GM23338 (cell line): ENCODE measurements at regions not wholly inside any gene's neighbourhood (a gene's known extent, or its start where the extent isn't known, plus 50 kb on each side); places are given as distances from the start of the nearest gene placed in this dataset.

Experiments
- CTCF ChIP-seq, 2 experiments: fragments of 200-600 bp in 1 of 2; sonication (generic) in 1 of 2; conservative IDR thresholded peaks; 2 replicates each; pipeline versions ENCODE4 v1.5.1 to v1.6.1; 2016 to 2017; ENCODE audit warnings: antibody characterized with exemption in 2 of 2, low read depth in 2 of 2, mild to moderate bottlenecking in 2 of 2, moderate library complexity in 1 of 2
- EZH2phosphoT487 ChIP-seq: fragments of 200-600 bp; sonication (generic); IDR thresholded peaks from one replicate; pipeline ENCODE4 v1.8.1; 2018; ENCODE audit warnings: antibody characterized with exemption; ENCODE audit not compliant: unreplicated experiment
- NANOG ChIP-seq: IDR thresholded peaks from 2 replicates; pipeline ENCODE4 v1.6.1; 2016; ENCODE audit warnings: antibody characterized with exemption, borderline replicate concordance

DNA sequence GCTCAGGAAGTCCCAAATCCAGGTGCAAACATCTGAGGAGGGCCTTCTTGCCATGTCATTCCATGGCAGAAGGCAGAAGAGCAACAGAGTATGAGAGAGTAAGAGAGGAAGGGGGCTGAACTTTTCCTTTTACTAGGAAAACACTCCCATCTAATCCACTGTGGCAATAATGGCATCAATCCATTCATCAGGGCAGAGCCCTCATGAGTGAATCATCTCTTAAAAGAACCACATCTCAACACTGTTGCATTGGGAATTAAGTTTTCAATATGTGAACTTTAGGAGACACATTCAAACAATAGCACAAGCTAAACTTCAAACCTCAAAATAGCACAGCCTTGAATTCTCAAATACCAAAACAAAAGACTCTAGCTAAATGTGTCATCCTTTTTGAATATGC lies 264.5 kb downstream of the KCTD12 start:
- no peak for TF ChIP-seq CTCF (conservative IDR thresholded peaks at IDR 0.05; ENCODE audit: low read depth in 2 of 2)
- TF ChIP-seq NANOG, result no peak
- no peak for TF ChIP-seq EZH2phosphoT487
